Thyroid gland (tissue), 4 donors: ENCODE measurements at regions not wholly inside any gene's neighbourhood (a gene's known extent, or its start where the extent isn't known, plus 50 kb on each side); places are given as distances from the start of the nearest gene placed in this dataset.

Experiments
- DNase-seq, 2 donors: peaks; one replicate each; pipeline ENCODE4 v3.0.0-alpha.2; 2019
- H3K27ac ChIP-seq, 3 donors: fragments of 200-600 bp; sonication (generic); 1 replicate in 2 of 3; 2 replicates in 1 of 3; pipeline ENCODE4 v1.5.1; 2016 to 2019; ENCODE audit warnings: mild to moderate bottlenecking in 1 of 3, moderate library complexity in 1 of 3
- H3K27me3 ChIP-seq: fragments of 200-600 bp; sonication (generic); one replicate; pipeline ENCODE4 v1.5.1; 2019
- H3K36me3 ChIP-seq, 2 donors: fragments of 200-600 bp; sonication (generic); one replicate each; pipeline ENCODE4 v1.5.1; 2016 to 2019
- H3K4me1 ChIP-seq, 2 donors: fragments of 200-600 bp; sonication (generic); one replicate each; pipeline ENCODE4 v1.5.1; 2017 to 2019
- H3K4me3 ChIP-seq, 3 donors: fragments of 200-600 bp; sonication (generic); replicated peaks in 1 of 3; 1 replicate in 2 of 3; 2 replicates in 1 of 3; pipeline ENCODE4 v1.5.1; 2016; ENCODE audit warnings: mild to moderate bottlenecking in 1 of 3
- H3K9me3 ChIP-seq: fragments of 200-600 bp; sonication (generic); one replicate; pipeline ENCODE4 v1.5.1; 2017
- POLR2A ChIP-seq, 2 donors: fragments of 450-650 bp; IDR thresholded peaks; one replicate each; pipeline ENCODE4 v1.6.1; 2017; ENCODE audit warnings: antibody characterized with exemption in 2 of 2, mild to moderate bottlenecking in 2 of 2, moderate library complexity in 1 of 2
- WGBS, 2 donors: methylation state at CpG; one replicate each; pipeline ENCODE4 v1.1.5; 2017; 5-methylcytosine and 5-hydroxymethylcytosine counted together
- intact Hi-C: fragments of 100-400 bp; cut with DNase I; formaldehyde crosslinking; loops from one replicate; pipeline ENCODE4 v1.15.1; 2023
- TF ChIP-seq, protein P1 (sequence below), 6 experiments: fragments of 200-600 bp in 3 of 6; fragments of 450-650 bp in 3 of 6; sonication (generic) in 3 of 6; IDR thresholded peaks; one replicate each; pipeline ENCODE4 v1.5.1; 2016 to 2019; ENCODE audit warnings: antibody characterized with exemption in 6 of 6, mild to moderate bottlenecking in 2 of 6, inconsistent platforms in 1 of 6, moderate library complexity in 1 of 6

DNA sequence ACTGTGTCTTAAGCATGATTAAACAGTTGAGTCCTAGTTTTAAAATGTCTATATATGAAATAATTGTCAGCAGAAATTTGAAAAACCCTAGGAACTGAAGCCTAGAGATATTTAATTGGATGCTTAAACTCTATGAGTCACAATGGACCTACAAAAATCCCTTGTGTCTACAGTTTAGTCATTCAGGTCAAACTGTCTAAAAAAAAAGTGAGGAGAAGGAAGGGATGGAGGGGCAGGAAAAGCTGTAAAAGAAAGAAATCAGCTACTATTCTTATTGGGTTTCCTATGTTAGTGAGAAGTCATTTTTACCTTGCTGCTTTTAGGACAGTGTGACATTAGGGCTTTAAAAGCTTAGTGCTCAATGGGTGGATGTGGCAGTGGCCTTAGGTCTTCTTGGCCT is 406.1 kb upstream of the FZD8 start:
- H3K27ac ChIP-seq, result no peak overlapping the region
- no peaks in the 10 kb centered on the region for H3K27me3 ChIP-seq
- H3K4me1 ChIP-seq, result no peaks in the 10 kb centered on the region
- DNase-seq, result no peak
- TF ChIP-seq, protein P1, sequence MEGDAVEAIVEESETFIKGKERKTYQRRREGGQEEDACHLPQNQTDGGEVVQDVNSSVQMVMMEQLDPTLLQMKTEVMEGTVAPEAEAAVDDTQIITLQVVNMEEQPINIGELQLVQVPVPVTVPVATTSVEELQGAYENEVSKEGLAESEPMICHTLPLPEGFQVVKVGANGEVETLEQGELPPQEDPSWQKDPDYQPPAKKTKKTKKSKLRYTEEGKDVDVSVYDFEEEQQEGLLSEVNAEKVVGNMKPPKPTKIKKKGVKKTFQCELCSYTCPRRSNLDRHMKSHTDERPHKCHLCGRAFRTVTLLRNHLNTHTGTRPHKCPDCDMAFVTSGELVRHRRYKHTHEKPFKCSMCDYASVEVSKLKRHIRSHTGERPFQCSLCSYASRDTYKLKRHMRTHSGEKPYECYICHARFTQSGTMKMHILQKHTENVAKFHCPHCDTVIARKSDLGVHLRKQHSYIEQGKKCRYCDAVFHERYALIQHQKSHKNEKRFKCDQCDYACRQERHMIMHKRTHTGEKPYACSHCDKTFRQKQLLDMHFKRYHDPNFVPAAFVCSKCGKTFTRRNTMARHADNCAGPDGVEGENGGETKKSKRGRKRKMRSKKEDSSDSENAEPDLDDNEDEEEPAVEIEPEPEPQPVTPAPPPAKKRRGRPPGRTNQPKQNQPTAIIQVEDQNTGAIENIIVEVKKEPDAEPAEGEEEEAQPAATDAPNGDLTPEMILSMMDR (IDR thresholded peaks at IDR 0.05), result no peak
- intact Hi-C loops, result no loop called here
- H3K9me3 ChIP-seq, result no peaks in the 10 kb centered on the region
- H3K36me3 ChIP-seq, result no peaks in the 10 kb centered on the region
- no peak overlapping the region for H3K4me3 ChIP-seq

DNA sequence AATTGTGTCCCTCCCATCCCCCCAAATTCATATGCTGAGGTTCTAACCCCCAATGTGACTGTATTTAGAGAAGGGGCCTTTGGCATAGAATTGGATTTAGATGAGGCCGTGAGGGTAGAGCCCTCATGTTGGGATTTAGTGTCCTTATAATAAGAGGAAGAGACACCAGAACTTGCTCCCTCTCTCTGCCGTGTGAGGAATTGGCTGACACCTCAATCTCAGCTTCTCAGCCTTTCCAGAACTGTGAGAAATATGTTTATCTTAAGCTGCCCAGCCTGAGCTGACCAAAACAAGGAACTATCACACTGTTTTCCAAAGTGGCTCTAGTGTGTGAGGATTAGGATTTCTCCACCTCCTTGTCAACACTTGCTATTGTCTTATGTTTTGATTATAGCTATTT is 400.0 kb upstream of the FZD8 start:
- WGBS, 2 donors, result 85 to 86% methylated on average over 2 of the region's 2 CpGs
- Histone ChIP-seq H3K36me3 (no peaks in the 10 kb centered on the region), H3K4me1 (no peaks in the 10 kb centered on the region), H3K4me3 (no peak overlapping the region), H3K27ac (no peak overlapping the region), H3K27me3 (no peaks in the 10 kb centered on the region), H3K9me3 (no peaks in the 10 kb centered on the region)
- TF ChIP-seq, protein P1 (IDR thresholded peaks at IDR 0.05), result no peak
- no peak for TF ChIP-seq POLR2A (IDR thresholded peaks at IDR 0.05)
- intact Hi-C loops, result no loop called here
- DNase-seq, result no peak

DNA sequence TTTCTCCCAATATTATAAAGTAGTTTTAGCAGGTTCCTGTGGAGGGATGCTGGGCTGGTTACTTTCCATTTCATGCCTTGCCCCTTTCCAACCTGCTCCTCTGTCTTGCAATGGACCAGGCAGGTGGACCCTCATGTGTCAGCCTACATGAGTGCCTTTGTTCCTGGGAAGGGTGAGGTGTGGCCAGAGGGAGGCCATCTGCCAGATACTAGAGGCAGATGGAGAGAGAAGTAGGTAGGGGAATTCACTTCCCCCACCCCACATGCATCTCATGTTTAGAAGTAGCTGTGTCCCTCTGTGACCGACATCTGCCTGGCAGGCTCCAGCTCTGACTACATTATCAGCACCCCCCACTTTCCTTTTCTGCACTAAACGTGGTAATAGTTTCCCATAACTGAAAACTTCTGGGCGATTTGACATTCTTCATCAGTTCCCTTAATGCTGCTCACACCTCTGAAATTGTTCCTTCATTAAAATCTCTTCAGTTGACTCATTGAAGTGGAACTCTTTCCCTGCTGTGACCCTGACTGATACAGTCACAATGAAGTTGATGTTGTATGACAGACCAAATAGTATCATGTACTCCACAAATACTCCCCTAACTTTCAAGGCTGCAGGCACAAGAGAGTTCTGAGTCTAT is 396.3 kb upstream of the FZD8 start:
- no peaks in the 10 kb centered on the region for H3K36me3 ChIP-seq
- WGBS, 2 donors, result 87 to 95% methylated on average over 3 of the region's 3 CpGs
- intact Hi-C loops, result no loop called here
- no peak for TF ChIP-seq POLR2A (IDR thresholded peaks at IDR 0.05)
- TF ChIP-seq, protein P1 (IDR thresholded peaks at IDR 0.05), result no peak
- H3K4me3 ChIP-seq, result no peak overlapping the region
- no peaks in the 10 kb centered on the region for H3K4me1 ChIP-seq
- no peak overlapping the region for H3K27ac ChIP-seq
- H3K27me3 ChIP-seq, result no peaks in the 10 kb centered on the region
- no peak for DNase-seq
- H3K9me3 ChIP-seq, result no peaks in the 10 kb centered on the region

DNA sequence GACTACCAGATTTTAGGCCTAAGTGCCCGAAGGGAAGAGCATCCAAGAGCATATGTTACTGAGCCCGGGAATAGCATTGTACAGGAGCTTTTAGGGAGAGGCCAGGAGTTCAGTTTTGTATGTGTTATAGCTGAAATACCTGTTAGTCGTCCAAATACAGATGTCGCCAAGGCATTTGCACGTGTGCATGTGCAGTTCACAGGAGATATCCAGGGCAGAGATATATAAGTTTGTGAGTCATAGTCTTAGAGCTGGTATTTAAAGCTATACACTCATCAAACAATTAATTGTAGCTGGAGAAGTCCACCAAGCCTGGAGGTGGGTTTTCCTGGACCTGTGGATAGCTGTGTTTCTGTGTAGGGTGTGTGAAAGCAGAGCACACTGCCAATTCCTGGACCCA is 394.0 kb upstream of the FZD8 start:
- H3K4me1 ChIP-seq, result no peaks in the 10 kb centered on the region
- H3K36me3 ChIP-seq, result no peaks in the 10 kb centered on the region
- TF ChIP-seq POLR2A (IDR thresholded peaks at IDR 0.05), result no peak
- TF ChIP-seq, protein P1 (IDR thresholded peaks at IDR 0.05), result no peak
- no peak for DNase-seq
- intact Hi-C loops, result no loop called here
- no peaks in the 10 kb centered on the region for H3K9me3 ChIP-seq
- no peak overlapping the region for H3K4me3 ChIP-seq
- H3K27me3 ChIP-seq, result no peaks in the 10 kb centered on the region
- 94 to 95% methylated on average over 5 of the region's 5 CpGs for WGBS, 2 donors
- H3K27ac ChIP-seq, result no peak overlapping the region

DNA sequence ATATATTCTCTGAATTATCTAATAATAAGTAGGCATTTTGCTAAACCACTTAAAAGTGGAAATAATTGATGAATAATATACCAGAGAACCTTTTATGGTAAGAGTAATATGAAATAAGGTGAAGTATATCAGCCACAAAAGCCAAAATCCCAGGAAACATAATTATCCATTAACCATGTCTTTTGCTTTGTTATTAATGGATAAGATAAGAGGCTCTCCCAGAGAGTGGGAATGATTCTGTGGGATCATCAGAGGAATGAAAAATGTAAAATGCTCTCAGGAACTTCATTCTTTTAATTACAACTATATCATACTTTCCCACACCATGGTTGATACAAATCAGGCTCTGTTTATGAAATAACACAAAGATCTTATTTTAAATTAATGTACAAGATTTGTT is 391.7 kb upstream of the FZD8 start:
- Histone ChIP-seq H3K9me3 (no peaks in the 10 kb centered on the region), H3K27ac (no peak overlapping the region), H3K36me3 (no peaks in the 10 kb centered on the region), H3K4me3 (no peak overlapping the region), H3K4me1 (no peaks in the 10 kb centered on the region), H3K27me3 (no peaks in the 10 kb centered on the region)
- no peak for DNase-seq
- TF ChIP-seq, protein P1 (IDR thresholded peaks at IDR 0.05), result no peak
- TF ChIP-seq POLR2A (IDR thresholded peaks at IDR 0.05), result no peak
- intact Hi-C loops, result no loop called here
